Panc1 (cell line): ENCODE measurements at regions not wholly inside any gene's neighbourhood (a gene's known extent, or its start where the extent isn't known, plus 50 kb on each side); places are given as distances from the start of the nearest gene placed in this dataset.

ENCODE experiments used
- ATAC-seq: fragments of 200-7000 bp; cut with Tn5 transposase; 2 replicates; pipeline ENCODE4 v1.9.1; 2020; ENCODE audit warnings: mild to moderate bottlenecking, moderate library complexity
- BruUV-seq: library from RNA; stranded (reverse); fragments of 400-500 nt; replicated peaks from 2 replicates; lab custom pipeline; 2021; lab: Mats Ljungman, UMichigan
- CTCF ChIA-PET: fragments of 300-600 bp; sonication (Branson Sonifier 250); formaldehyde crosslinking; loops from one replicate; lab custom pipeline; 2022; ENCODE audit warnings: antibody characterized with exemption; lab: Charles Lee
- POLR2A ChIA-PET: fragments of 300-600 bp; sonication (Branson Sonifier 250); formaldehyde crosslinking; loops from one replicate; lab custom pipeline; 2022; ENCODE audit warnings: antibody characterized with exemption; lab: Charles Lee
- DNase-seq: peaks from one replicate; pipeline ENCODE4 v3.0.0-alpha.2; 2010; ENCODE audit warnings: low read depth, low spot score
- H3K27ac ChIP-seq: 2 replicates; pipeline ENCODE4 v1.5.1; 2011; ENCODE audit warnings: mild to moderate bottlenecking, low read length, inconsistent platforms
- H3K27me3 ChIP-seq: fragments of 200-500 bp; sonication (Bioruptor generic); 2 replicates; pipeline ENCODE4 v1.6.0; 2014; ENCODE audit warnings: low read length, inconsistent platforms; ENCODE audit not compliant: control insufficient read depth, insufficient read depth
- H3K36me3 ChIP-seq: fragments of 200-500 bp; sonication (Bioruptor generic); 2 replicates; pipeline ENCODE4 v1.5.1; 2014; ENCODE audit warnings: inconsistent platforms, mild to moderate bottlenecking, low read length, moderate library complexity; ENCODE audit not compliant: control insufficient read depth, insufficient read depth
- H3K4me1 ChIP-seq: 2 replicates; pipeline ENCODE4 v1.5.1; 2011; ENCODE audit warnings: inconsistent platforms, mild to moderate bottlenecking, low read length, moderate library complexity; ENCODE audit not compliant: control insufficient read depth, insufficient read depth
- H3K4me3 ChIP-seq, 2 experiments: 2 replicates each; pipeline ENCODE4 v1.5.1; 2011 to 2012; ENCODE audit warnings: low read depth in 2 of 2, low read length in 2 of 2, mild to moderate bottlenecking in 2 of 2, inconsistent platforms in 1 of 2, moderate library complexity in 1 of 2
- H3K9me3 ChIP-seq: fragments of 200-500 bp; sonication (Bioruptor generic); 2 replicates; pipeline ENCODE4 v1.5.1; 2014; ENCODE audit warnings: low read depth, mild to moderate bottlenecking, inconsistent platforms, low read length, moderate library complexity; ENCODE audit not compliant: control insufficient read depth, insufficient read depth
- CTCF ChIP-seq: fragments of 450-650 bp; IDR thresholded peaks from 2 replicates; pipeline ENCODE4 v1.5.1; 2017; ENCODE audit warnings: mild to moderate bottlenecking
- POLR2AphosphoS5 ChIP-seq: IDR thresholded peaks from 2 replicates; pipeline ENCODE4 v1.6.1; 2012; ENCODE audit warnings: mild to moderate bottlenecking, low read depth, low read length, moderate library complexity
- REST ChIP-seq, 2 experiments: IDR thresholded peaks; 2 replicates each; pipeline ENCODE4 v1.6.1; 2011 to 2012; ENCODE audit warnings: low read depth in 2 of 2, control low read depth in 1 of 2, low read length in 1 of 2, mild to moderate bottlenecking in 1 of 2, moderate library complexity in 1 of 2; ENCODE audit not compliant: insufficient read depth in 1 of 2
- SIN3A ChIP-seq: IDR thresholded peaks from 2 replicates; pipeline ENCODE4 v1.6.1; 2012; ENCODE audit warnings: low read depth, mild to moderate bottlenecking, low read length, moderate library complexity, borderline replicate concordance; ENCODE audit not compliant: insufficient read depth
- TCF7L2 ChIP-seq: IDR thresholded peaks from 2 replicates; pipeline ENCODE4 v1.6.1; 2011; ENCODE audit warnings: mild to moderate bottlenecking, low read depth, low read length, inconsistent platforms
- in situ Hi-C: cut with HindIII; loops from 2 replicates; pipeline ENCODE4 v1.10.0; 2016; ENCODE audit warnings: low sequenced_read_pairs, low pct_unique_long_range_greater_than_20kb
- intact Hi-C: fragments of 100-400 bp; cut with micrococcal nuclease; formaldehyde crosslinking; loops from one replicate; pipeline ENCODE4 v1.10.0; 2022; ENCODE audit not compliant: unreplicated experiment

- H3K27ac ChIP-seq = no peak overlapping the region
- no peaks in the 10 kb centered on the region for H3K36me3 ChIP-seq
- TF ChIP-seq REST (IDR thresholded peaks at IDR 0.05; ENCODE audit: insufficient read depth in 1 of 2, low read depth in 2 of 2, low read length in 1 of 2) = no peak
- CTCF ChIA-PET = no interaction called here
- DNase-seq (no peak), ATAC-seq (no peak)
- in situ Hi-C loops (no loop called here), intact Hi-C loops (no loop called here)
- H3K27me3 ChIP-seq = no peaks in the 10 kb centered on the region
- no TSS peak for BruUV-seq
- POLR2A ChIA-PET = no interaction called here
- no peaks in the 10 kb centered on the region for H3K9me3 ChIP-seq
- no peak overlapping the region for H3K4me3 ChIP-seq
- H3K4me1 ChIP-seq = no peaks in the 10 kb centered on the region
These were observed 83.3 kb downstream of the FOXA2 start for GRCh38 chr20:22501034-22501433.

- Histone ChIP-seq H3K27ac (no peak overlapping the region), H3K4me1 (no peaks in the 10 kb centered on the region), H3K4me3 (no peak overlapping the region), H3K27me3 (no peaks in the 10 kb centered on the region), H3K9me3 (no peaks in the 10 kb centered on the region), H3K36me3 (no peaks in the 10 kb centered on the region)
- POLR2A ChIA-PET = no interaction called here
- CTCF ChIA-PET = no interaction called here
- TF ChIP-seq CTCF (no peak), REST (IDR thresholded peaks at IDR 0.05; ENCODE audit: insufficient read depth in 1 of 2, low read depth in 2 of 2, low read length in 1 of 2) (no peak), SIN3A (no peak), TCF7L2 (no peak), POLR2AphosphoS5 (no peak)
- intact Hi-C loops = no loop called here
- ATAC-seq (no peak), DNase-seq (no peak)
- BruUV-seq = no TSS peak
- in situ Hi-C loops = no loop called here
These were observed 84.7 kb downstream of the FOXA2 start for GRCh38 chr20:22499515-22500166.
